ENCODE measurements at regions not wholly inside any gene's neighbourhood (a gene's known extent, or its start where the extent isn't known, plus 50 kb on each side); places are given as distances from the start of the nearest gene placed in this dataset.

DNA sequence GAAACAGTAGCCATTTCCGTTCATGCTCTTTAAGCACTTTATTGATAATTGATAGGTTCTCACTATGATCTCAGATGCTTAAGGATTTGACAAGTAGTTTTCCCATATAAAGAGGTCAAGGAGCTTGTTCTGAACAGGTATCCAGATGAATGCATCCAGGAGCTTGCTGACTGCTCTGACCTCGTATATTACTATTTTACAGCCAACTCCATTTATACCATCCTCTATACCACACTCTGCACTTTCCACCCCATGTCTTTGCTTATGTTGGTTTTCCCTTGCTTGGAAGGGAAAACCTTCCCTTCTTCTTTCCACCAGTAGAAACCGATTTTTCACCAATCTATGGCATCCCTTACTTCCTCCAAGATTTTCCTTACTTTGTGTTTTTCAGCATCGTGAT lies 107.2 kb downstream of the LHX9 start:
- no peaks in the 10 kb centered on the region for H3K9me3 ChIP-seq (ENCODE audit: control insufficient read depth in 1 of 2, insufficient read depth in 1 of 2, low read depth in 1 of 2, low read length in 2 of 2)
- no peak overlapping the region for H3K27ac ChIP-seq (ENCODE audit: low read depth, low read length)
- no peak overlapping the region for H3K9ac ChIP-seq (ENCODE audit: low read length)
- no peaks in the 10 kb centered on the region for H3K4me1 ChIP-seq (ENCODE audit: control insufficient read depth in 1 of 2, insufficient read depth in 2 of 2, low read length in 2 of 2)
- ATAC-seq = no peak
- no peak overlapping the region for H3K4me3 ChIP-seq (replicated peaks in 1 of 2; ENCODE audit: low read depth in 1 of 2, low read length in 2 of 2)
- H3K36me3 ChIP-seq (ENCODE audit: control insufficient read depth in 1 of 2, insufficient read depth in 2 of 2, low read length in 2 of 2) = no peaks in the 10 kb centered on the region
- ChIA-PET POLR2A (no interaction called here), CTCF (no interaction called here), RAD21 (ENCODE audit: low non-redundant PET in 1 of 2, low total read pairs in 2 of 2, uncharacterized antibody in 2 of 2, unreplicated experiment in 2 of 2) (no interaction called here)
- H4K20me1 ChIP-seq (ENCODE audit: insufficient read depth) = no peaks in the 10 kb centered on the region
- H3K79me2 ChIP-seq (ENCODE audit: insufficient read depth, low read length) = no peaks in the 10 kb centered on the region
- no peak overlapping the region for H2AFZ ChIP-seq (ENCODE audit: low read depth, low read length, poor library complexity, severe bottlenecking)
- H3K4me2 ChIP-seq (ENCODE audit: low read length) = no peak overlapping the region
- no TSS peak for BruUV-seq (replicated peaks)
- TF ChIP-seq YY1 (IDR thresholded peaks at IDR 0.05; ENCODE audit: extremely low read depth, insufficient replicate concordance, low read depth, low read length) (no peak), RAD21 (IDR thresholded peaks at IDR 0.05; ENCODE audit: low read depth) (no peak), POLR2AphosphoS5 (IDR thresholded peaks at IDR 0.05; ENCODE audit: low read depth, low read length) (no peak), EZH2phosphoT487 (IDR thresholded peaks at IDR 0.05; ENCODE audit: borderline replicate concordance) (no peak), CTCF (IDR thresholded peaks at IDR 0.05 in 2 of 3, conservative IDR thresholded peaks at IDR 0.05 in 1 of 3; ENCODE audit: borderline replicate concordance in 1 of 3, insufficient read depth in 1 of 3, low read depth in 2 of 3, low read length in 2 of 3) (no peak), CEBPB (IDR thresholded peaks at IDR 0.05; ENCODE audit: low read depth) (no peak), EZH2 (IDR thresholded peaks at IDR 0.05) (no peak), REST (IDR thresholded peaks at IDR 0.05; ENCODE audit: low read depth) (no peak), ZNF274 (IDR thresholded peaks at IDR 0.05; ENCODE audit: low read depth, low read length) (no peak), FOSL1 (IDR thresholded peaks at IDR 0.05; ENCODE audit: low read depth) (no peak), SP1 (IDR thresholded peaks at IDR 0.05; ENCODE audit: low read depth) (no peak), ELF1 (IDR thresholded peaks at IDR 0.05; ENCODE audit: borderline replicate concordance, low read depth) (no peak), ZBTB33 (IDR thresholded peaks at IDR 0.05; ENCODE audit: extremely low read depth, insufficient replicate concordance, low read length) (no peak), ZFX (IDR thresholded peaks at IDR 0.05) (no peak)
- TF ChIP-seq, protein P1, sequence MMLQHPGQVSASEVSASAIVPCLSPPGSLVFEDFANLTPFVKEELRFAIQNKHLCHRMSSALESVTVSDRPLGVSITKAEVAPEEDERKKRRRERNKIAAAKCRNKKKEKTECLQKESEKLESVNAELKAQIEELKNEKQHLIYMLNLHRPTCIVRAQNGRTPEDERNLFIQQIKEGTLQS (IDR thresholded peaks at IDR 0.05) = no peak
- H3K9me2 ChIP-seq (ENCODE audit: insufficient read depth) = no peaks in the 10 kb centered on the region
- H3K27me3 ChIP-seq (ENCODE audit: insufficient read depth, low read length) = no peaks in the 10 kb centered on the region
- no peak for DNase-seq (ENCODE audit: low read depth, low spot score)
- intact Hi-C loops (cut with micrococcal nuclease) = no loop called here
